ENCODE measurements at regions not wholly inside any gene's neighbourhood (a gene's known extent, or its start where the extent isn't known, plus 50 kb on each side); places are given as distances from the start of the nearest gene placed in this dataset.

GRCh38 chr14:71308671-71309070, 401.4 kb downstream of the PCNX1 start:
- TF ChIP-seq SIN3A (IDR thresholded peaks at IDR 0.05; ENCODE audit: borderline replicate concordance, insufficient read depth, low read length) (no peak), REST (IDR thresholded peaks at IDR 0.05; ENCODE audit: insufficient read depth in 1 of 2, low read depth in 2 of 2, low read length in 2 of 2) (no peak), POLR2AphosphoS5 (IDR thresholded peaks at IDR 0.05; ENCODE audit: low read depth, low read length) (no peak), FOXP2 (optimal IDR thresholded peaks at IDR 0.05; ENCODE audit: borderline replicate concordance, extremely low read depth, extremely low read length, insufficient read depth) (no peak)
